ENCODE measurements at regions not wholly inside any gene's neighbourhood (a gene's known extent, or its start where the extent isn't known, plus 50 kb on each side); places are given as distances from the start of the nearest gene placed in this dataset.

GRCh38 chrX:141989134-141989533 lies 85.4 kb downstream of the MAGEC1 start:
- TF ChIP-seq POLR2A (IDR thresholded peaks at IDR 0.05) (no peak), CTCF (IDR thresholded peaks at IDR 0.05) (no peak)
